Spleen (tissue), 7 donors: ENCODE measurements at regions not wholly inside any gene's neighbourhood (a gene's known extent, or its start where the extent isn't known, plus 50 kb on each side); places are given as distances from the start of the nearest gene placed in this dataset.

Source experiments
- POLR2A ChIP-seq, 3 donors: fragments of 450-650 bp; IDR thresholded peaks; one replicate each; pipeline ENCODE4 v1.5.1; 2017; ENCODE audit warnings: antibody characterized with exemption in 3 of 3, mild to moderate bottlenecking in 1 of 3
- POLR2AphosphoS5 ChIP-seq, 3 donors: sonication (generic); formaldehyde crosslinking; IDR thresholded peaks; one replicate each; pipeline ENCODE4 v1.5.1; 2017; ENCODE audit warnings: antibody characterized with exemption in 3 of 3
- TF ChIP-seq, protein P1 (sequence below), 11 experiments: fragments of 200-600 bp in 7 of 11; fragments of 450-650 bp in 4 of 11; sonication (generic) in 4 of 11; IDR thresholded peaks in 8 of 11; conservative IDR thresholded peaks in 3 of 11; 1 replicate in 7 of 11; 2 replicates in 4 of 11; pipeline versions ENCODE4 v1.4.0 to v1.8.0; 2016 to 2021; ENCODE audit warnings: antibody characterized with exemption in 11 of 11, inconsistent platforms in 4 of 11, mild to moderate bottlenecking in 1 of 11
- donor health status: DM: no; HTN: no; CAD: no; lungs with moderate emphysema.
- donor health status: DM: no; HTN: no; CAD: no.
- donor health status: DM: no; HTN: no; CAD: no.

DNA sequence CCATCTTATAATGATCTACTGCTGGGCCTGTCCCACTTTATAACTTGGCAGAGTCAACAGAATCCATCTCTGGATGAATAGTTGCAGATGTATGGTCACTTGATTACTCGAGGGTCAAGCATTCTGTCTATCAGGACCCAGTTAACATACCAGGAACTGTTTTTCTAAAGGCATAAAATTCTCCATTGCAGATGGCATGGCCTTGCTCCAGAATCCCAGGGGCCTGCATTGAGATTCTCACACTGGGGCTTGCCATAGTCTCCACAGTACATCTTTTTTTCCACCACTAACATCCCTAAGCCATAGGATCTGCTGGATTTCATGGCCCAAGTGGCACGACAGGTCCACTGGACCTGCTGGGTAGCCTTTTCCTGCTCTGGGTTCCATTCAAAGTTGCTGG, 68.5 kb upstream of the CACNA1D start:
- TF ChIP-seq, protein P1, sequence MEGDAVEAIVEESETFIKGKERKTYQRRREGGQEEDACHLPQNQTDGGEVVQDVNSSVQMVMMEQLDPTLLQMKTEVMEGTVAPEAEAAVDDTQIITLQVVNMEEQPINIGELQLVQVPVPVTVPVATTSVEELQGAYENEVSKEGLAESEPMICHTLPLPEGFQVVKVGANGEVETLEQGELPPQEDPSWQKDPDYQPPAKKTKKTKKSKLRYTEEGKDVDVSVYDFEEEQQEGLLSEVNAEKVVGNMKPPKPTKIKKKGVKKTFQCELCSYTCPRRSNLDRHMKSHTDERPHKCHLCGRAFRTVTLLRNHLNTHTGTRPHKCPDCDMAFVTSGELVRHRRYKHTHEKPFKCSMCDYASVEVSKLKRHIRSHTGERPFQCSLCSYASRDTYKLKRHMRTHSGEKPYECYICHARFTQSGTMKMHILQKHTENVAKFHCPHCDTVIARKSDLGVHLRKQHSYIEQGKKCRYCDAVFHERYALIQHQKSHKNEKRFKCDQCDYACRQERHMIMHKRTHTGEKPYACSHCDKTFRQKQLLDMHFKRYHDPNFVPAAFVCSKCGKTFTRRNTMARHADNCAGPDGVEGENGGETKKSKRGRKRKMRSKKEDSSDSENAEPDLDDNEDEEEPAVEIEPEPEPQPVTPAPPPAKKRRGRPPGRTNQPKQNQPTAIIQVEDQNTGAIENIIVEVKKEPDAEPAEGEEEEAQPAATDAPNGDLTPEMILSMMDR (IDR thresholded peaks at IDR 0.05 in 8 of 11, conservative IDR thresholded peaks at IDR 0.05 in 3 of 11), result no peak
- TF ChIP-seq POLR2AphosphoS5 (IDR thresholded peaks at IDR 0.05), result no peak
- no peak for TF ChIP-seq POLR2A (IDR thresholded peaks at IDR 0.05)
